Amygdala (tissue), 56 donors: ENCODE measurements at regions not wholly inside any gene's neighbourhood (a gene's known extent, or its start where the extent isn't known, plus 50 kb on each side); places are given as distances from the start of the nearest gene placed in this dataset.

Experiments
- DNase-seq, 56 donors: peaks; one replicate each; lab custom pipeline; 2025; lab: John Stamatoyannopoulos, UW

DNA sequence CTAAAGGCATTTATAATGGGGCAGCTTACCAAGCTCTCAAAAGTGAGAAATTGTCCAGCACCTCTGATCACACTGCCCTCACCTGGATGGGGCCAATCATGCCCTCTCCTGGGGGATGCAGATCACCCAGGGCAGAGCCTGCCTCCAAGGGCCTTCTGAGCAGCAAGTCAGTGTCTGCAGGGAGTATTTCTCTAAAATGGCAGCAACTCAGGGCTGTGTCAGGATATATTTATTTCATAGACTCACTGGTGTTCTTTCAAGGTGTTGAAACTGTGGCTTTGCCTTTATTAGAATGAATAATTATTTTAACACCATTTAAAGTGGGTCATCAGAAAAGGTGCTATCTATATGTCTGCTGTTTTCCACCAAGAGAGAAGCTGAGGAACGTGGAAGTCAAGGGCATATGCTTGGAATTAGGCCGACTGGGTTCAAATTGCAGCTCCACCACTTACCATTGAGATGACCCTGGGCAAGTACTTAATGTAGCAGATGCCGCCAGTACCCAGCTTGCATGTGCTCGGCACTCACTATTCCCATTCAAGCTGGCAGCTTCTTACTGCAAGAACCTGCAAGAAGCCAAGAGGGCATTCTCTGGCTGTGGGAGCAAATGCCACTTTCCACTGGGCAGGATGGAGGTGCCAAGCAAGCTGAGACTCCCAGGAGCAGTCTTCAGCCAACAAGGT is 590.0 kb downstream of the BCOR start:
- DNase-seq = no peak

DNA sequence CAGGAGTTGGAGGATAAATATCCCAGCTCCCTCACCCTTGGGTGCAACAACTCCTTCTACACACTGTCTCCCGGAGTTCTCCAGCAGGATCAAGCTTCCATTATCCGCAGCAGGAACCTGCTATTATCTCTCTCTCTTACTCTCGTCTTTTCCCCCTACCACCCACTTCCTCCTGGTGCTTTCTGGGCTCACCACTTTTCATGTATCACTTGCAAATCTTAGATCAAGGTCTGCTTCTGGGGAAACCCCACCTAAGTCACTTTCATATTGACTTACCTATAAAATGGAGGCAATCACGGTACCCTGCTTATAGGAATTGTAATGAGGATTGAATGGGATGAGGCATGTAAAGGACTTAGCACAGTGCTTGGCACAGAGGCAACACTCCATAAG is 589.5 kb downstream of the BCOR start:
- DNase-seq = no peak

DNA sequence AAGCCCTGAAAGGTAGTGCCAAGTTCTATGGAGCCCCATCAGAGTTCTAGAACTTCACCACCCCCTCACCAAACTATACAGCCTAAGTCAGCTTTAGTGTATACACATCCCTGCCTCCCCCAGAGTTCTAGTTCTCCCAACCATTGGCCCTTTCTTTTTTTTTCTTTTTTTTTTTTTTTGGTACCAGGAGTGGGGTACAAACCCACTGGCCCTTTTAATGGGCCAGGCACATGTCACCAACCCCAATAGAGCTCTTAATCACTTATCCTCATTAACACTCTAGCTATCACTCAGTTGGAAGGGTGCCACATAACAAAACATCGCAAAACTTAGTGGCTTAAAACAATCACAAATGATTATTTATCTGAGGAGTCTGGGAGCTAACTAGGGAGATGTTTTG is 588.6 kb downstream of the BCOR start:
- DNase-seq = no peak

DNA sequence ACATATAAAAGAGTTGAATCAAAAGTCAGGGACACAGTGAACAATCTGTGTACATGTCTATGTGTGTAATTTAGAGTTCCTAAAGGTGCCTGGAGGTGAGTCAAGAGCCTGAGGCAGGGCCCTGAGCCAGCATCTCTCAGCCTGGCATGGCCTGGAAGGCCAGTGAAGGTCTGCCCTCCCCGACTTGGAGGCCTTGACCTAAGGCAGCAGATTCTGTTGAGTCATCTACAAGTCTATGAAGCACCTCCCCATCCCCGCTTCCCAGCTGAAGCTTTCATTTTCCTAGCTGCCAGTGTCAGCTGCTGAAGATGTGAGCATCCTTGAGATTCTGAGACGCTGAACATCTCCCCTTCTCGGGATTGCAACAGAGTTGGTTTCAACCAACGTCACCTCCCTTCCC is 583.9 kb downstream of the BCOR start:
- DNase-seq = no peak

DNA sequence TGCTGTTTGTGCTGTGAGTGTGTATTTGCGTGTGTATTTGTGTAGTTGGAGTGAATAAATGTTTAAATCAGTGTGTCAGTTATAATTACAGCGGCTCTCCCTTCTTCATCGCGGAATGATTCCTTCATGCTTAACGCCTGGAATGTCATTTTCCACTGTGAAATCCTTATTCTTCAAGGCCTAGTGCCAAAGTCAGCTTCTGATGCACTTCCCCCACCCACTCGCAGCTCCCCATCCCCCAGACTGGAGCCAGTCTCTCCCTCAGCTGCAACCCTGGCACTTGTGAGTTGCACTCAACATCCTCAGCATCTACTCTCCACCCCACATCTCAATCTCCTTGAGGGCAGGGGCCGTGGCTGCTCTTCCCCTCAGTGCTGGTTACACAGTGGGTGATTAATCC is 583.0 kb downstream of the BCOR start:
- no peak for DNase-seq

DNA sequence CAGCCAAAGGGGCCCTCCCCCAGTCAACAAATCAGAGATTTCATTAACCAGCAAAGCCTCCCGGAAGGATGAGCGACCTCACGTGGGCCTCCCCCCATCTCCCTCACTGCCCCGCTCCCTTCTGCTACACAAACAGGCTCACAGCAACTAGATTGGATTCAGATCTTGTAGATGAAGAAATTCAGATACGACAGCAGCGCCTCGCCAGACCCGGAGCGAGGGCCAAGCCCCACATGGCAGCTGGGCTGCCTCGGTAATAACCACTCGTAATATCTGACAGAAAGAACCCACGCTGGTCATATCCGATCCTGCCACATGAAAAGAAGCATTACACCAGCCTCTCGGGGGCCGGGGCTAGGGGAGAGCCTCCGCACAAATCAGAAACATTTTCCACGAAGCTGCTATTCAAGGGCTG is 581.3 kb downstream of the BCOR start:
- no peak for DNase-seq

DNA sequence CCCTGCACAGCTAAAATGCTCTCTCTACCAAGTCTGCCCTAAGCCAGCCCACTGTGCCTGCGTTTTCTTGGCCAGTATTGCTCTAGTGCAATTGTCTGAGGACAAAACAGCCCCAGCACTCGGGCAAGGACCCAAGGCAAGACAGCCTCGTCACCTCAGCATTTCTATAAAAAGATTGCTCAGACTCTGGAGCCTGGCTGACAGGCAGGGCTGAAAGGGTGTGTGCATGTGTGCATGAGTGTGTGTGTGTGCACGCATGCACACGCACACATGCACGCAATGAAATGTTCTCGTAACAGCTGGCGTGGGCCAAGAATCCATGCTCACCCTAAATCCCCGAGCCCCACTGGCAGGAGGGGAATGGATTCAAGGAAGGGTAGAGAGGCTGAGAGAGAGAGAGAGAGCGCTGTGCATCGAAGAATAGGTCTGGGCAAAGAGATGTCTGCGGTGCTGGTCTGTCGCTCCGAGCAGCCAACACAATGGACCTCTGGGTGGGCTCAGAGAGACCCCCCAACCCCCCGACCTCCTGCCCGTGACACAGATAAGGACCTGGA is 579.2 kb downstream of the BCOR start:
- peak in 20 of 56 donors; percentile 0 to 31 (median 5) for DNase-seq

DNA sequence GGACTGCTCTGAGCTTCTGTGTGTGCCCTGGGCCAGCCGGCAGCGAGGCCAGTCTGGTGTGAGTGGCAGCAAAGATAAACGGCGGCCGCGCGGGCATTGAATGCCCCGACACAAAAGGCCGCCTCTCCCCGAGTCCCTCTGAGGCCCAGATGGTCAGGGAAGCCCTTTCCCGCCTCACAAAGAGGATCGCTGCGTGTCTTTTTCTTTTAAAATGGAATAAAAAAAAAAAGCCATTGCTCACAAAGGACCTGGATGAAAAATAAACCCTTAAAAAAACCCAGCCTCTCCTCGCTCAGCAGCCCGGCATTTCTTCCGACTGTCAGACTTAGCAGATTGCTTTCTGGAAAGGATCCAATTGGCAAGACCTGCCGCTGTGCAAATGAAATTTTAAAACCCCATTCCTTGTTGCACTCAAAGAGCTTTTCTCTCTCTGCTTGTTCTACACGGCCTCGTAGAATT is 578.7 kb downstream of the BCOR start:
- peak in 25 of 56 donors; percentile 1 to 38 (median 9) for DNase-seq

DNA sequence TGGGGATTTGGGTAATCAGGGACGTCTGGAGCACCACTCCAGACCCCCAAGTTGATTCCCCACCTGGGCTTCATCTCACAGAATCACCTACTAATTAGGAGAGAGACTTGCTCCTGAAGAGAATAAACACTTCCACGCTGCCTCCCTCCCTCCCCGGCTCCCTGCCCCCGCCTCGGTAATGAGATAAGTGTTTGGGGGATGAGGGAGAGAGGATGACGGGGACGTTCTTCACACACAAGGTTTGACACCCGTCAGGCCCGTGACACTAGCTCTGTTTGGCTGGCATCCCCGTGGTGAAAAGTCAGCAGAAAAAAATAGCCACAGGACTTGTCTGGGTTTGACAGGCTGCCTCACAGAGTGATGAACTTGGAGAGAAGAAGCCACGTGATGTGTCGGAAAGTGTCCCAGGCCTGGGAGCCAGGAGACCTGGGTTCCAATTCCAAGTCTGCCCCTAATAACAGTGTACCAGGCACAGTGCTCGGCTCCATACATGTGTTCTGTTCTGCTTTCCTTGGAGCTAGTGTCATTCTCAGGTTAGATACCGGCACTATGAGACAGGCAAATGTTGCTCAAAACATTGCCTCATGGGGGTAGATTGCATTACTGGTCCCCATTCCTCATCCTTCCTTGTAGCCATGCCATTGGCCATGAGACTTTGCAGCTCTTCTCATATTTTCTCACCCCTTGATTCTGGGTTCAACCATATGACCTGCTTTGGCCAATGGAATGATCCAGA is 578.0 kb downstream of the BCOR start:
- peak in 1 of 56 donors; percentile 1 for DNase-seq

DNA sequence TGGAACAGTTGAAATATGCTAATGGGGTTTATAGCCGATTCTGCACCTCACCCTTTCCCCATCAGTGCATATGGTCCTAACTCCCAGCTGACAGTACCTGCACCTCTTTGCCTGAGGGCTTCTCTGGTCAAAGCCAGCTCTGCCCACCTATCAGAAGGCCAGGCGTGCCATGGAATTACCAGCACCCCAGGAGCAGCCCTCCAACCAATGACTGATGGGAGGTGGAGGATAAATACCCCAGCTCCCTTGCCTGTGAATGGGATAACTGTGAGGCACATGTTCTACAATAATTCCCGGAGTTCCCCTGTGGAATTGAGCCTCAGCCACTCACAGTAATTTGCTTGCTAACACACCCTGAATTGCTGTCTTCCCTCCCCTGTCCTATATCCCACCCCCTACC is 572.0 kb downstream of the BCOR start:
- no peak for DNase-seq

DNA sequence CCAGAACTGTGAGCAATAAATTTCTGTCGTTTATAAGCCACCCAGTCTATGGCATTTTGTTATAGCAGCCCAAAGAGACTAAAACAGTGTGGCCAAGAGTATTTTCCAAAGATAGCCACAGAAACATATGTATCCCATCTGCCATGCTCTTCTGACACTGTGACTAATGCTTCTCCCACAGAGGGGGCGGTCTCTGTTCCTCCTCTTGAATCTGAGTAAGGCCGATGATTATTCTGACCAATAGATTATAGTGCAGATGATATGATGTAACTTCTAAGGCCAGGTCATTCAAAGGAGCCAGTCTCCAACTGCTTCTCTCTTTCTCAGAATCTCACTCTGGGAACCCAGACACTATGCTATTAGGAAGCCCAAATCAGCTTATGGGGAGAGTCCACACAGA is 570.7 kb downstream of the BCOR start:
- no peak for DNase-seq

DNA sequence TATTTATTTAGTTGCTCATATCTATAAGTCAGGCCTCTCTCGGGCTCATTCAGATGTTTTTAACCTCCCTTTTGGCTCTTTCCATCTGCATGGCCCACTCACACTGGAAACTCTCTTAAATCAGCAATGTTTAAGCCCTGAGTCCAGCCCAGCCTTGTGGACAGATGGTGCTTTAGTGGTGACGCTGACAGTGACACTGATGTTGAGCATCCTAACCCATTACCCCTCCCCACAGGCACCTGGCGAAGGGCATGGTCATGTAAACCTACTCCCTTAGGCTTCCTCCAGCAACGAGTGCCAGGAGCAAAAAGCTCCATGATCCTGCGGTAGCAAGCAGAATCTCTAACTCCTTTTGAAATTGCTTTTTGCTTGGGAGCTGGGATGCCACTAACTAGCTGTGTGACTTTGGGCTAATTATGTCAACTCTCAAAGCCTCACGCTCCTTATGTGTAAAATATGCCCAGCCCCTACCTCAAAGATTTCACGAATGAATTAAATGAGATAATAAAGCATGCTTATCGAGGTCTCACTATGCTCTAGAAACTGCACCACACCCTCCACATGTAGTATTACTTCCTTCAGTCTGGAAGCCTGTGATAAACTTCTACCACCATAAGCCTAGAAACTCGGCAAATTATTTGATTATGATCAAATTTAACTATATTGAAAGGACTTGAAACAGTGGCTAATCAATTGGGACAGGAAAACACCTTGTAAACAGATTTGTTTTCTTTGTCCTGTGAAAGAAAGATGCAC is 569.4 kb downstream of the BCOR start:
- no peak for DNase-seq

DNA sequence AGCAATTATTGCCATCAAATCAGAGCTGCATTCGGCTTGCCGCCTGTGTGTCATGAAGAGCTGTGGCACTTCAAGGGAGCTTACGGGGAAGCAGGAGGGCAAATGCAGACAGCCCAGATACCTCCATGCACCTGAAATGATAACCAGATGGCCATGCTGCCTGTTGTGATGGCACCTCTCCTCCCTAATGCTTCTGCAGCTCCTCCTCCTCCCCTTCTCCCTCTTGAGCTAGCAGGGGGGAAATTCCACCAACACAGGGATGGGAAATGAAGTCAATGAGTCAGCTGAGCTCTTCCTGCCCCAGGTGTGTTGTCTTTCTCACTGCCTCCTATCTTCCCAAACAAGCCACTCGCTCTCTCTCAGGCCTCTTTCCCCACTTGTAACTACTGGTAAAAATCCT is 565.0 kb downstream of the BCOR start:
- no peak for DNase-seq

DNA sequence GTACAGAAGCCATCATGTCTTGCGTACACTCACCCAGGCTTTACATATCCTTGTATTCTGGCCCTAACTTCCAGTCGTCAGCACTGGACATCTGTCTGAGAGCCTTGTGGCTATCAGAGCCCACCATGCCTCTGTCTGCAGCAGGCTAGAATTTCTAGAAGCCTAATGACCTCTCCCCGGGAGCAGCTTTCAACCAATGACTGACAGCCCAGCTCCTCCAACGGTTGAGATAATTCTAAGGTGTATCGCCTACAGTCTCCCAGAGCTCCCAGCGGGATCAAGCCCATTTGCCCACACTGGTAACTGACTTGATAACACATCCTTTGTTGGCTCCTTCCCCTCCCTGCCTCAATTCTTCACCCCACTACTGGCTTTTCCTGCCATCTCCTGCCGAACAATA is 562.8 kb downstream of the BCOR start:
- DNase-seq = no peak

DNA sequence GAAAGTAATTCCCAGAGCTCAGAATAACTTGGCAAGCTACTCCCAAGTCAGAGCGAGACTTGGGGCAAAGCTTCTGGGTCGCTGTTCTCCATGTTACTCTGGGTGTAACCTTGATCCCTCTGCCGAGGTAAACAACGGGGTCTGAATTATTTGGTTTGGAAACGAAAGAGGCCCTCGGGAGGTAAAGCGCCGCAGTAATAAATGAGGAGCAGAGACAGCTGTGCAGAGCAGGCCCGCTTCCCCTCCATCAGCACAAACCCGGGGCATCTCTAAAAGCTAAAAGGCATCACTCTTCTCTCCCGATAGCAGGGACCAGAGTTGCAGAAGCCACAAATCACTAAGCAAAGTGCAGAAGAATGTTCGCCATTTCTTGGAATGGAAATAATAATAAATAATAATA is 561.5 kb downstream of the BCOR start:
- no peak for DNase-seq

DNA sequence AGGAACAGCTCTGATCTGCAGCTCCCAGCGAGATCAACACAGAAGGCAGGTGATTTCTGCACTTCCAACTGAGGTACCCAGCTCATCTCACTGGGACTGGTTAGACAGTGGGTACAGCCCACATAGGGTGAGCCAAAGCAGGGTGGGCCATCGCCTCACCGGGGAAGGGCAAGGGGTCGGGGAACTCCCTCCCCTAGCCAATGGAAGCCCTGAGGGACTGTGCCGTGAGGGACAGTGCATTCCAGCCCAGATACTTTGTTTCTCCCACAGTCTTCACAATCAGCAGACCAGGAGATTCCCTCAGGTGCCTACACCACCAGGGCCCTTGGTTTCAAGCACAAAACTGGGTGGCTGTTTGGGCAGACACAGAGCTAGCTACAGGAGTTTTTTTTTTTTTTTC is 555.9 kb downstream of the BCOR start:
- no peak for DNase-seq

DNA sequence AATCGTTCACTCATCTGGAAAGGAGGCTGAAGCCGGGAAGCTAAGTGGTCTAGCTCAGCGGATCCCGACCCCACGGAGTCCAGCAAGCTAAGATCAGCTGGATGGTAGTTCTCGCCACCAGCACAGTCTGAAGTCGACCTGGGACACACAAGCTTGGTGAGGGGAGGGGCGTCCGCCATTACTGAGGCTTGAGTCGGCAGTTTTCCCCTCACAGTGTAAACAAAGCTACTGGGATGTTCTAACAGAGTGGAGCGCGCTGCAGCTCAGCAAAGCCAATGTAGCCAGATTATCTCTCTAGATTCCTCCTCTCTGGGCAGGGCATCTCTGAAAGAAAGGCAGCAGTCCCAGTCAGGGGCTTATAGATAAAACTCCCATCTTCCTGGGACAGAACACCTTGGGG is 555.4 kb downstream of the BCOR start:
- DNase-seq = no peak

DNA sequence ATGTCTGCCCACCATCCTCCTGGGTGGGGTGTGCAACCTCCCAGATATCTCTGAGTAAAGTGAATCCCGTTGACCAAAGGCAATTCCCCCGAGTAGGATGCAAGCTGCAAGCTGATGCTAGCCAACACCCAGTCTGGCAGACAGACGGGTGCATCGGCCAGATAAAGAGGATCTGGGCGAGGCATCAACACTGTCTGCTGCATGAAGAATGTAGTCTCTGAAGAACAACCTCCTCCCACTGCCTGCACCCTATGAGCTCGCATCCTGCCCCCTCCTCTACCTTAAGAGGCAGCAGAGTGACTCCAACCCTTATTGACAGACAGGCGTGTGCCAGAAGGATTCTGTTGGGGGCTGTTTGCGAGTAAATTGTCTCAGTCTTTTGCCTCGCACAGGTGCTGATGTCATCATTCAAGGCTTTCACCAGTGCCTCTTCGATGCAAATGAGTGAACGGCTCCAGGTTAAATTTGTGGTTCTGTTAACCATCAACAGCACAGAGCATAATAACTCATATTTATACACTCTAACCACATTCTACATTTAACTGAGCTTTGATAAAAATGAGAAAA is 546.9 kb downstream of the BCOR start:
- DNase-seq = no peak

DNA sequence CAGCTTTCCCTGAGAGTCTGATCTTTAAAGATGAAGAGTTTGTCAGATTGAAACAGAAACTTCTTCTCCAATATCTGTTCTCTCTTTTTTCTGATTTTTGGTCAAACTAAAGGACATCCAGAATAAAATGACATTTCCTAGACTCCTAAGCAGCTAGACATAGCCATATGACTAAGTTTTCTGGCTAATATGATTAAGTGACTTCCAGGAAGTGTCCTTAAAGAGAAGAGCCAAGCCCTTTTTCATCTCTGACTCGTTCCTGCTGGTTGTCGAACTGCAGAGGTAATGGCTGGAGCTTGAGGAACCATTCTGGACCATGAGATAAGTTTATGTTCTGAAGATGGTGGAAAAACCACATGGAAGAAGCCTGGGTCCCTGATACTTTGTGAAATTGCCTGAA is 546.0 kb downstream of the BCOR start:
- no peak for DNase-seq

DNA sequence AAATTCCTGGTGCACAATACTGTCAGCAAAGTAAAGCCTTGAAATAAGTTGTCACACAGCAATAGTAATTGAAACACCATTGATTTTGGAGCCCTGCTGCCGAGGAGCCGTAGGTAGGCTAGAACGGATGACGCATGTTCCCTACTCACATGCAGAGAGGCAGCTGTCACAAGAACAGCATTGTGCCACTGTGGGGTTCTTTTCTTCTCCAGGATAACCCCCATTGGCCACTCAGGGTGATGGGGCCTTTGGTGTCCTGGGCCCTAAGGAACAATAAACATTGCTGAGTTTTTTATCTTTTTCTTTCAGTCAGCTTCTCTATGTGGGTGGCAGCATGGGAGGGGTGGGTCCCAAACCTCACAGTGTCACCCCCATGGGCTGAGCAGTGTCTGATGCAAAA is 542.3 kb downstream of the BCOR start:
- DNase-seq = no peak

DNA sequence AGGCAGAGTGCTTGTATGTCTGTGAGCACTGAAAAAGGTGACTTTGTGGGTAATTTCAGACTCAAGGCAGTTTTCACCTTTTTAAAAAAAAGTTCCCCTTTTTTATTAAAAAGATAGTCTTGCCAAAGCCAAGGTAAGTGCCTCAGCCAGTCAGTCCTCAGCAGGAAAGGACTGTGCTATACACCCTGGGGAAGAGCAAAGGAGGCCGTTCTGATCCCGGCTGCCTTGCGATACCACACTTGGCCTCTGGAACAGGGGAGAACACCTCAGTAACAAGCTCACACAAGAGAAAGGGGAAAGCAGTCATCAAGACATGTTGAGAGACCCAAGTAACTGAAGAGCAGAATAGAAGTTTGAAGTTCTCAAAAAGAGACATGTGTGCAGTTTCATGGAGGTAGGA is 541.7 kb downstream of the BCOR start:
- DNase-seq = no peak
